A673 (cell line): ENCODE measurements at regions not wholly inside any gene's neighbourhood (a gene's known extent, or its start where the extent isn't known, plus 50 kb on each side); places are given as distances from the start of the nearest gene placed in this dataset.

Source experiments
- EZH2 ChIP-seq: fragments of 200-600 bp; sonication (generic); IDR thresholded peaks from 2 replicates; pipeline ENCODE4 v1.6.1; 2017; ENCODE audit warnings: borderline replicate concordance, low read depth, mild to moderate bottlenecking, mixed read lengths, antibody characterized with exemption, low read length; ENCODE audit not compliant: poor library complexity, severe bottlenecking
- TF ChIP-seq, protein P1 (sequence below): fragments of 300-800, 200-600 bp; sonication (generic); conservative IDR thresholded peaks from 2 replicates; pipeline ENCODE4 v1.5.1; 2017; ENCODE audit warnings: low read depth, mild to moderate bottlenecking, antibody characterized with exemption, low read length, moderate library complexity, mixed read lengths

DNA sequence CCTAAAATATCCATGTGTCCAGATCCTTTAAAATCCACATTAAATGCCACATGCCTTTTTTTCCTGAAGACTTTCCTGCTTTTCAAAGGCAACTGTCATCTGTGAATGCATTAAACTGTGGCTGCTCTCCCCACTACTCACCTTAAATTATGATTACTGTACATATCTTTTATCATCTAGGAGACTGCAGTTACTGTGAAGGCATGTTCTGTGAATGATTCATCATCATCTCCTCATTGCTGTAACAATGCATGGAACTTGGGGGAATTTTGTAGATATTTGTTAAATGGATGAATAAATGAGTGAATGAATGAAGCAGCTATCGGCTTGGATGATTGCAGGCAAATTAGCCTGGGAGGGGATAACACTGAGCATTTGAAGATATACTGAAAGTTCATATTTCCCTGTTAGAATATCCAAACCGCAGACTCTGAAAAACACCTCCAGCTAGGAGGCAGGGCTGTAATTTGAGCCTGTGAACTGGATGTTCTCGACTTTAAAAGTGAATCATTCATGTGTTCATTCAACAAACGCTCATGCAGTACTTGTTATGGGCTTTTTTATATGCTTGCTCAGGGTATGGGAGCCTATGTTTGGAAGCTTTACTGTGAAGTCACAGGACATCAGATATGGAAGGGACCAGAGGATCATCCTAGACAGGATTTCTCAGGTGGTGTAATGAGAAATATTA, 519.2 kb downstream of the KIF4B start:
- TF ChIP-seq, protein P1, sequence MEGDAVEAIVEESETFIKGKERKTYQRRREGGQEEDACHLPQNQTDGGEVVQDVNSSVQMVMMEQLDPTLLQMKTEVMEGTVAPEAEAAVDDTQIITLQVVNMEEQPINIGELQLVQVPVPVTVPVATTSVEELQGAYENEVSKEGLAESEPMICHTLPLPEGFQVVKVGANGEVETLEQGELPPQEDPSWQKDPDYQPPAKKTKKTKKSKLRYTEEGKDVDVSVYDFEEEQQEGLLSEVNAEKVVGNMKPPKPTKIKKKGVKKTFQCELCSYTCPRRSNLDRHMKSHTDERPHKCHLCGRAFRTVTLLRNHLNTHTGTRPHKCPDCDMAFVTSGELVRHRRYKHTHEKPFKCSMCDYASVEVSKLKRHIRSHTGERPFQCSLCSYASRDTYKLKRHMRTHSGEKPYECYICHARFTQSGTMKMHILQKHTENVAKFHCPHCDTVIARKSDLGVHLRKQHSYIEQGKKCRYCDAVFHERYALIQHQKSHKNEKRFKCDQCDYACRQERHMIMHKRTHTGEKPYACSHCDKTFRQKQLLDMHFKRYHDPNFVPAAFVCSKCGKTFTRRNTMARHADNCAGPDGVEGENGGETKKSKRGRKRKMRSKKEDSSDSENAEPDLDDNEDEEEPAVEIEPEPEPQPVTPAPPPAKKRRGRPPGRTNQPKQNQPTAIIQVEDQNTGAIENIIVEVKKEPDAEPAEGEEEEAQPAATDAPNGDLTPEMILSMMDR, result no peak
- no peak for TF ChIP-seq EZH2
